Cardiac fibroblast (primary cell): ENCODE measurements at regions not wholly inside any gene's neighbourhood (a gene's known extent, or its start where the extent isn't known, plus 50 kb on each side); places are given as distances from the start of the nearest gene placed in this dataset.

Experiments
- DNase-seq, 2 donors: peaks; one replicate each; pipeline versions ENCODE4 v3.0.0 to v3.0.0-alpha.2; 2010; ENCODE audit warnings: low read depth in 2 of 2
- H3K4me3 ChIP-seq, 2 donors: replicated peaks in 1 of 2; 1 replicate in 1 of 2; 2 replicates in 1 of 2; pipeline ENCODE4 v1.5.1; 2011; ENCODE audit warnings: low read depth in 2 of 2, low read length in 2 of 2, mild to moderate bottlenecking in 2 of 2, moderate library complexity in 1 of 2
- TF ChIP-seq, protein P1 (sequence below): IDR thresholded peaks from one replicate; pipeline ENCODE4 v1.5.1; 2011; ENCODE audit warnings: low read depth, mild to moderate bottlenecking, low read length, inconsistent platforms

DNA sequence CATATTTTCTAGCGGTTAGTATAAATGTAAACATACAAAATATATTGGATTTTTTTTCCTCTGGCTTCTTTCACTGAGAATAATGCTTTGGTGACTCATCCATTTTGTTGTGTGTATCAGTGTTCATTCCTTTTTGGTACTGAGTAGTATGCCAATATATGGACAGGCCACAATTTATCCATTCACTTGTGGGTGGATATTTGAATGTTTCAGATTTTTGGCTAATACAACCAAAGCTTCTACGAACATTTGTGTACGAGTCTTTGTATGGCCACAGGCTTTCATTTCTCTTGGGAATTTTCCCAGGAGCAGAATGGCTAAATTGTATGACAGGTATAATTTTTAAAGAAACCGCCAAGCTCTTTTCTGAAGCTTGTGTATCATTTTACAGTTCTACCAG, 677.5 kb downstream of the HDGFL1 start:
- no peak overlapping the region for H3K4me3 ChIP-seq
- no peak for DNase-seq
- TF ChIP-seq, protein P1, sequence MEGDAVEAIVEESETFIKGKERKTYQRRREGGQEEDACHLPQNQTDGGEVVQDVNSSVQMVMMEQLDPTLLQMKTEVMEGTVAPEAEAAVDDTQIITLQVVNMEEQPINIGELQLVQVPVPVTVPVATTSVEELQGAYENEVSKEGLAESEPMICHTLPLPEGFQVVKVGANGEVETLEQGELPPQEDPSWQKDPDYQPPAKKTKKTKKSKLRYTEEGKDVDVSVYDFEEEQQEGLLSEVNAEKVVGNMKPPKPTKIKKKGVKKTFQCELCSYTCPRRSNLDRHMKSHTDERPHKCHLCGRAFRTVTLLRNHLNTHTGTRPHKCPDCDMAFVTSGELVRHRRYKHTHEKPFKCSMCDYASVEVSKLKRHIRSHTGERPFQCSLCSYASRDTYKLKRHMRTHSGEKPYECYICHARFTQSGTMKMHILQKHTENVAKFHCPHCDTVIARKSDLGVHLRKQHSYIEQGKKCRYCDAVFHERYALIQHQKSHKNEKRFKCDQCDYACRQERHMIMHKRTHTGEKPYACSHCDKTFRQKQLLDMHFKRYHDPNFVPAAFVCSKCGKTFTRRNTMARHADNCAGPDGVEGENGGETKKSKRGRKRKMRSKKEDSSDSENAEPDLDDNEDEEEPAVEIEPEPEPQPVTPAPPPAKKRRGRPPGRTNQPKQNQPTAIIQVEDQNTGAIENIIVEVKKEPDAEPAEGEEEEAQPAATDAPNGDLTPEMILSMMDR: no peak

DNA sequence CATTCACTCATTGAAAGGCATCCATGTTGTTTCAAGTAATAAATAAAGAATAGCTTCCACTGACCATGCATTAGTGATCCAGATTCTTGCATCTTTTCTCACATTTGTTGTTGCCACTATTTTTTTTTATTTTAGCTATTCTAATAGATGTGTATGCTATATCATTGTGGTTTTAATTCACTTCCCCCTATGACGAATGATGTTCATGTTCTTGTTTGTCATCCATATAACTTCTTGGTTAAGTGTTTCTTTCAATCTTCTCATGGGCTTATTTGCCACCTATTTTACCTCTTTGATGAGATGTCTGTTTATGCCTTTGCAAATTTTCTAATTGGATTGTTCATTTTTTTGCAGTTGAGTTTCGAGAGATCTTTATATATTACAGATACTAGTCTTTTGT, 681.2 kb downstream of the HDGFL1 start:
- TF ChIP-seq, protein P1: no peak
- DNase-seq: no peak
- no peak overlapping the region for H3K4me3 ChIP-seq

DNA sequence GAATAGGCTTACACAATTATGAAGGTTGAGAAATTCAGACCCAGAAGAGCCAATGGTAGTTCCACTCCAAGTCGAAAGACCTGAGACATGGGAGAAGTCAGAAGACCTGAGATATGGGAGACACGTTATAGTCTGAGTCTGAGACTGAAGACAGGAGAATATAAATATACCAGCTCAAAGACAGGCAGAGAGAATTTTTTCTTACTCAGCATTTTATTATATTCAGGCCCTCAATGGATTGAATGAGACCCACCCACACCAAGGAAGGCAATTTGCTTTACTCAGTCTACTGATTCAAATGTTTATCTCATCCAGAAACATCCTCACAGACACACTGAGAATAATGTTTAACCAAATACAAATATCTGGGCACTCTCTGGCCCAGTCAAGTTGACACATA, 693.5 kb downstream of the HDGFL1 start:
- H3K4me3 ChIP-seq: no peak overlapping the region
- TF ChIP-seq, protein P1: no peak
- no peak for DNase-seq

- TF ChIP-seq, protein P1: no peak
- no peak for DNase-seq
- H3K4me3 ChIP-seq: no peak overlapping the region
Observed at GRCh38 chr6:23265270-23265669, 695.9 kb downstream of the HDGFL1 start.

- TF ChIP-seq, protein P1: no peak
- DNase-seq: no peak
- no peak overlapping the region for H3K4me3 ChIP-seq
Observed at GRCh38 chr6:23266536-23266935, 697.2 kb downstream of the HDGFL1 start.

DNA sequence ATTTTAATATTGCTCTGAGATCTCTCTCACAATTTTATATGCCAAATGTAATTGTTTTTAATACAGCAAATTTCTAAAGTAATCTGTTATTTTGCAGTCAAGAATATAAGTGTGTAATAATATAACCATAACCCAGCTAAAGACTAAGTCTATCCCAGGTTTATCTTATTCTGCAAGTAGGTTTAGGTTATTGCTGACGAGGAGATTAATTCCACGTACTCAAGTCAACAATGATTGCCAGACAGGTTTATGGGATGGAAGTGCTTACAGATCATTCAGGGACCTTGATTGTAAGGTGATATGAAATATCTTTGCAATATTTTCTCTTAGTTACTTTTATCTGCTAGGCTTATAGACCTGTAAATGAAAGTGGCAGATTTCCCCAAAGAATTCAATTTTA, 698.3 kb downstream of the HDGFL1 start:
- no peak overlapping the region for H3K4me3 ChIP-seq
- no peak for DNase-seq
- TF ChIP-seq, protein P1: no peak

DNA sequence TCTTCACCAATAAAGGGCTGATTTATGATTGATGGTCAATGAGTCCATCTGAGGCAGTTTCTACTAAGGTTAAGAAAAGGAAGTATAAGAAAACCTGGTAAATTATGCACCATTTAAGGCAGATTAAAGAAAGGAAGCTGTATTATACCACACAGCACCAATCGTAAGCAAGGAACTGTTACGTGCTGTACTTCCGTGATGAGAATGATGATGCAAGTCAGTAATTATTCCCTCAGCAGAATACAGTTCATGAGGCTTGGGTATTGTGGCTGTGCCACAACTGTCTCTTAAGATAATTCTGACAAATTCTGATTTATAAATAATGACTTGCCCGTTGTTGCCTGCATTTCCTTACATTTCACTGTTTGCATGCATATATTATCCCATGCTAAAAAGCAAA, 699.0 kb downstream of the HDGFL1 start:
- no peak for DNase-seq

More for the DNA sequence above, 699.0 kb downstream of the HDGFL1 start:
- TF ChIP-seq, protein P1: no peak
- no peak overlapping the region for H3K4me3 ChIP-seq
